HG02938 (cell line): ENCODE measurements at regions not wholly inside any gene's neighbourhood (a gene's known extent, or its start where the extent isn't known, plus 50 kb on each side); places are given as distances from the start of the nearest gene placed in this dataset.

Source experiments
- ATAC-seq: cut with Tn5 transposase; IDR thresholded peaks from one replicate; pipeline ENCODE4 v1.9.1; 2021; ENCODE audit warnings: mild to moderate bottlenecking, moderate library complexity; ENCODE audit not compliant: unreplicated experiment

- ATAC-seq, result no peak
Observed at GRCh38 chr13:80604098-80604497, 263.2 kb upstream of the SPRY2 start.

- no peak for ATAC-seq
Observed at GRCh38 chr13:80603351-80603750, 262.4 kb upstream of the SPRY2 start.

- no peak for ATAC-seq
Observed at GRCh38 chr13:80599765-80600164, 258.8 kb upstream of the SPRY2 start.

GRCh38 chr13:80598189-80598588, 257.3 kb upstream of the SPRY2 start:
- ATAC-seq, result no peak

GRCh38 chr13:80591976-80592740, 251.2 kb upstream of the SPRY2 start:
- no peak for ATAC-seq

GRCh38 chr13:80590551-80590950, 249.6 kb upstream of the SPRY2 start:
- ATAC-seq, result no peak

GRCh38 chr13:80586356-80586755, 245.4 kb upstream of the SPRY2 start:
- no peak for ATAC-seq

- ATAC-seq, result no peak
Observed at GRCh38 chr13:80585531-80585930, 244.6 kb upstream of the SPRY2 start.

GRCh38 chr13:80584785-80585184, 243.9 kb upstream of the SPRY2 start:
- ATAC-seq, result no peak

- ATAC-seq, result no peak
Observed at GRCh38 chr13:80584306-80584705, 243.4 kb upstream of the SPRY2 start.

- ATAC-seq, result no peak
Observed at GRCh38 chr13:80577926-80578670, 237.2 kb upstream of the SPRY2 start.

- no peak for ATAC-seq
Observed at GRCh38 chr13:80577285-80577684, 236.4 kb upstream of the SPRY2 start.

GRCh38 chr13:80574113-80574850, 233.4 kb upstream of the SPRY2 start:
- ATAC-seq, result no peak

- no peak for ATAC-seq
Observed at GRCh38 chr13:80572923-80573316, 232.0 kb upstream of the SPRY2 start.

- ATAC-seq, result no peak
Observed at GRCh38 chr13:80572308-80572922, 231.5 kb upstream of the SPRY2 start.

- ATAC-seq, result no peak
Observed at GRCh38 chr13:80571346-80572307, 230.7 kb upstream of the SPRY2 start.

- ATAC-seq, result no peak
Observed at GRCh38 chr13:80563439-80563838, 222.5 kb upstream of the SPRY2 start.

GRCh38 chr13:80562433-80563156, 221.7 kb upstream of the SPRY2 start:
- ATAC-seq, result no peak

- ATAC-seq, result no peak
Observed at GRCh38 chr13:80560609-80561008, 219.7 kb upstream of the SPRY2 start.
